A549 (cell line): ENCODE measurements at regions not wholly inside any gene's neighbourhood (a gene's known extent, or its start where the extent isn't known, plus 50 kb on each side); places are given as distances from the start of the nearest gene placed in this dataset.

Experiments
- ATAC-seq, 2 experiments: fragments of 200-7000 bp in 1 of 2; fragments of >200 bp in 1 of 2; cut with Nextera tagmentation in 1 of 2; cut with Tn5 transposase in 1 of 2; 3 replicates each; pipeline versions ENCODE4 v1.8.0 to v1.9.1; 2018 to 2020; ENCODE audit warnings: mild to moderate bottlenecking in 1 of 2, moderate library complexity in 1 of 2
- CTCF ChIA-PET: fragments of 300-600 bp; sonication (Branson Sonifier 250); formaldehyde crosslinking; extraction: SDS; loops from one replicate; lab custom pipeline; 2021; ENCODE audit warnings: antibody characterized with exemption, inconsistent platforms; lab: Yijun Ruan, JAX
- POLR2A ChIA-PET: fragments of 350-600 bp; formaldehyde crosslinking; extraction: SDS; loops from one replicate; lab custom pipeline; 2021; ENCODE audit warnings: antibody characterized with exemption, inconsistent platforms; lab: Yijun Ruan, JAX
- DNase-seq, 2 experiments: peaks; one replicate each; pipeline versions ENCODE4 v3.0.0 to v3.0.0-alpha.2; 2011 to 2016; ENCODE audit warnings: low read depth in 1 of 2, low spot score in 1 of 2
- FAIRE-seq: peaks from 2 replicates; lab custom pipeline; 2011; peaks lifted over from hg19 to GRCh38; lab: Jason Lieb, UNC
- H3K27ac ChIP-seq, 2 experiments: fragments of >200 bp; sonication (Bioruptor Twin); formaldehyde crosslinking; 3 replicates each; pipeline ENCODE4 v1.5.1; 2016 to 2017
- H3K4me1 ChIP-seq: fragments of >200 bp; sonication (Bioruptor Twin); formaldehyde crosslinking; 3 replicates; pipeline ENCODE4 v1.6.1; 2016
- H3K4me2 ChIP-seq: fragments of >200 bp; sonication (Bioruptor Twin); formaldehyde crosslinking; 3 replicates; pipeline ENCODE4 v1.6.1; 2016
- H3K4me3 ChIP-seq: fragments of >200 bp; sonication (Bioruptor Twin); formaldehyde crosslinking; 3 replicates; pipeline ENCODE4 v1.5.1; 2016
- H3K9me3 ChIP-seq: fragments of >200 bp; sonication (Bioruptor Twin); formaldehyde crosslinking; 3 replicates; pipeline ENCODE4 v1.6.1; 2016
- ATOH8 ChIP-seq: fragments of 250-450 bp; sonication (Bioruptor Pico); IDR thresholded peaks from 2 replicates; pipeline ENCODE4 v1.5.0; 2020; ENCODE audit warnings: low read depth, mild to moderate bottlenecking, moderate library complexity
- CEBPB ChIP-seq, 2 experiments: fragments of >200 bp in 1 of 2; sonication (Bioruptor Twin) in 1 of 2; formaldehyde crosslinking in 1 of 2; IDR thresholded peaks; 2 replicates each; pipeline ENCODE4 v1.6.1; 2012 to 2016
- EHMT2 ChIP-seq: fragments of 200-600 bp; sonication (generic); IDR thresholded peaks from 2 replicates; pipeline ENCODE4 v1.6.1; 2016; ENCODE audit warnings: antibody characterized with exemption, low read depth, mild to moderate bottlenecking, moderate library complexity
- FOXS1 ChIP-seq: fragments of 250-450 bp; sonication (Bioruptor Pico); IDR thresholded peaks from 2 replicates; pipeline ENCODE4 v1.5.0; 2020; ENCODE audit warnings: mild to moderate bottlenecking, moderate library complexity
- HES2 ChIP-seq: fragments of >200 bp; sonication (Bioruptor Twin); formaldehyde crosslinking; IDR thresholded peaks from 2 replicates; pipeline ENCODE4 v1.6.1; 2016
- HEYL ChIP-seq: fragments of 250-450 bp; sonication (Bioruptor Pico); IDR thresholded peaks from 2 replicates; pipeline ENCODE4 v1.8.0; 2021; ENCODE audit warnings: mild to moderate bottlenecking, moderate library complexity
- HOXA7 ChIP-seq: fragments of 250-450 bp; sonication (Bioruptor Pico); IDR thresholded peaks from 2 replicates; pipeline ENCODE4 v1.5.0; 2020; ENCODE audit warnings: mild to moderate bottlenecking, moderate library complexity
- HOXB5 ChIP-seq: fragments of 250-450 bp; sonication (Bioruptor Pico); IDR thresholded peaks from 2 replicates; pipeline ENCODE4 v1.5.0; 2020; ENCODE audit warnings: mild to moderate bottlenecking, moderate library complexity
- JUN ChIP-seq, 2 experiments: fragments of >200 bp; sonication (Bioruptor Twin); formaldehyde crosslinking; IDR thresholded peaks; 2 replicates in 1 of 2; 3 replicates in 1 of 2; pipeline ENCODE4 v1.6.1; 2016 to 2017
- KDM5A ChIP-seq: fragments of 200-600 bp; sonication (generic); IDR thresholded peaks from 2 replicates; pipeline ENCODE4 v1.6.1; 2016; ENCODE audit warnings: antibody characterized with exemption, mild to moderate bottlenecking
- NPAS2 ChIP-seq: fragments of 250-450 bp; sonication (Bioruptor Pico); IDR thresholded peaks from 2 replicates; pipeline ENCODE4 v1.8.0; 2022; ENCODE audit warnings: mild to moderate bottlenecking, moderate library complexity, borderline replicate concordance
- RARB ChIP-seq: fragments of 250-450 bp; sonication (Bioruptor Pico); IDR thresholded peaks from 2 replicates; pipeline ENCODE4 v1.8.0; 2021; ENCODE audit warnings: mild to moderate bottlenecking, moderate library complexity
- RFX5 ChIP-seq: fragments of 450-650 bp; IDR thresholded peaks from 2 replicates; pipeline ENCODE4 v1.7.1; 2014; ENCODE audit warnings: antibody characterized with exemption, mild to moderate bottlenecking, moderate library complexity
- SMC3 ChIP-seq: fragments of >200 bp; sonication (Bioruptor Twin); formaldehyde crosslinking; IDR thresholded peaks from 3 replicates; pipeline ENCODE4 v1.6.1; 2018; ENCODE audit warnings: inconsistent platforms
- SREBF2 ChIP-seq: fragments of 450-650 bp; IDR thresholded peaks from 2 replicates; pipeline ENCODE4 v1.6.1; 2014; ENCODE audit warnings: mild to moderate bottlenecking, moderate library complexity
- WGBS: methylation state at CpG from one replicate; pipeline ENCODE4 v1.1.6; 2017; ENCODE audit errors: missing lambda C conversion rate; 5-methylcytosine and 5-hydroxymethylcytosine counted together
- TF ChIP-seq, protein P1 (sequence below): fragments of 150-350 bp; IDR thresholded peaks from 2 replicates; pipeline ENCODE4 v1.6.1; 2014; ENCODE audit warnings: low read depth, mild to moderate bottlenecking, low read length
- TF ChIP-seq, protein P2 (sequence below): fragments of >200 bp; sonication (Bioruptor Twin); formaldehyde crosslinking; IDR thresholded peaks from 3 replicates; pipeline ENCODE4 v1.5.1; 2016
- TF ChIP-seq, protein P3 (sequence below): IDR thresholded peaks from 2 replicates; pipeline ENCODE4 v1.6.1; 2012; ENCODE audit warnings: low read depth, borderline replicate concordance

DNA sequence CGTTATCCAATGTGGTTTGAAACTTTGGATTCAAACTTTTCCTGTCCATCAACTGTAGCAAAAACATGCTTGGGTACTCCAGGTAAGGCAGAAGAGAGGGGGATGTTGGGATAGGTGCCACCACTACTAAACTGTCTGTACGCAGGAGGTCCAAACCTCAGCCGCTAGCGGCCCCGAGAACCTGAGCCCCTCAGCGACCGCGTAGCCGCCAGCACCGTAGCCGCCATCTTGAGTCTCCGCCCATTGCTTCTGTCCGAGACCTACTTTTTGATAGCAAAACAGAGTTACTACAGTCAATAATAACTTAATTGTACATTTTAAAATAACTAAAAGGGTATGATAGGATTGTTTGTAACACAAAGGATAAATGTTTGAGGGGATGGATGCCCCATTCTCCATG is 119.9 kb upstream of the GRID2 start (continued):
- no peak for TF ChIP-seq HES2
- TF ChIP-seq EHMT2 = no peak
- no peak for TF ChIP-seq HOXA7 (CRISPR knock-in tag)
- TF ChIP-seq, protein P1, sequence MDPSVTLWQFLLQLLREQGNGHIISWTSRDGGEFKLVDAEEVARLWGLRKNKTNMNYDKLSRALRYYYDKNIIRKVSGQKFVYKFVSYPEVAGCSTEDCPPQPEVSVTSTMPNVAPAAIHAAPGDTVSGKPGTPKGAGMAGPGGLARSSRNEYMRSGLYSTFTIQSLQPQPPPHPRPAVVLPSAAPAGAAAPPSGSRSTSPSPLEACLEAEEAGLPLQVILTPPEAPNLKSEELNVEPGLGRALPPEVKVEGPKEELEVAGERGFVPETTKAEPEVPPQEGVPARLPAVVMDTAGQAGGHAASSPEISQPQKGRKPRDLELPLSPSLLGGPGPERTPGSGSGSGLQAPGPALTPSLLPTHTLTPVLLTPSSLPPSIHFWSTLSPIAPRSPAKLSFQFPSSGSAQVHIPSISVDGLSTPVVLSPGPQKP = no peak
- TF ChIP-seq HOXB5 (CRISPR knock-in tag) = no peak

GRCh38 chr4:92184566-92184965 is 119.2 kb upstream of the GRID2 start:
- ATAC-seq (no peak), FAIRE-seq (no peak), DNase-seq (no peak)
- Histone ChIP-seq H3K4me2 (no peak overlapping the region), H3K4me3 (no peak overlapping the region), H3K4me1 (no peaks in the 10 kb centered on the region), H3K9me3 (no peaks in the 10 kb centered on the region), H3K27ac (no peak overlapping the region)
- TF ChIP-seq ATOH8 (CRISPR knock-in tag) = no peak
- POLR2A ChIA-PET = no interaction called here
- CTCF ChIA-PET = interaction anchor here (0.6 kb wide), 1 partner anchor 974 kb away, joined by 3 read pairs; no protein-coding TSS in a partner anchor
- 10% methylated on average over 2 of the region's 2 CpGs for WGBS

- ATAC-seq = no peak
- CTCF ChIA-PET = no interaction called here
- no peak for FAIRE-seq
Measured at GRCh38 chr4:92186239-92186638, 117.5 kb upstream of the GRID2 start.

More at GRCh38 chr4:92186239-92186638, 117.5 kb upstream of the GRID2 start:
- Histone ChIP-seq H3K4me2 (no peak overlapping the region), H3K27ac (no peak overlapping the region), H3K4me3 (no peak overlapping the region), H3K9me3 (no peaks in the 10 kb centered on the region), H3K4me1 (no peaks in the 10 kb centered on the region)
- POLR2A ChIA-PET = no interaction called here
- 29% methylated on average over 2 of the region's 2 CpGs for WGBS
- TF ChIP-seq HEYL (CRISPR knock-in tag) (no peak), CEBPB (IDR thresholded peaks at IDR 0.05) (no peak), SREBF2 (no peak), KDM5A (no peak), NPAS2 (CRISPR knock-in tag) (no peak), SMC3 (no peak), HOXB5 (CRISPR knock-in tag) (no peak), FOXS1 (CRISPR knock-in tag) (no peak), RFX5 (no peak), JUN (IDR thresholded peaks at IDR 0.05) (no peak), RARB (CRISPR knock-in tag) (no peak), ATOH8 (CRISPR knock-in tag) (no peak)
- TF ChIP-seq, protein P1 = no peak
- TF ChIP-seq, protein P2, sequence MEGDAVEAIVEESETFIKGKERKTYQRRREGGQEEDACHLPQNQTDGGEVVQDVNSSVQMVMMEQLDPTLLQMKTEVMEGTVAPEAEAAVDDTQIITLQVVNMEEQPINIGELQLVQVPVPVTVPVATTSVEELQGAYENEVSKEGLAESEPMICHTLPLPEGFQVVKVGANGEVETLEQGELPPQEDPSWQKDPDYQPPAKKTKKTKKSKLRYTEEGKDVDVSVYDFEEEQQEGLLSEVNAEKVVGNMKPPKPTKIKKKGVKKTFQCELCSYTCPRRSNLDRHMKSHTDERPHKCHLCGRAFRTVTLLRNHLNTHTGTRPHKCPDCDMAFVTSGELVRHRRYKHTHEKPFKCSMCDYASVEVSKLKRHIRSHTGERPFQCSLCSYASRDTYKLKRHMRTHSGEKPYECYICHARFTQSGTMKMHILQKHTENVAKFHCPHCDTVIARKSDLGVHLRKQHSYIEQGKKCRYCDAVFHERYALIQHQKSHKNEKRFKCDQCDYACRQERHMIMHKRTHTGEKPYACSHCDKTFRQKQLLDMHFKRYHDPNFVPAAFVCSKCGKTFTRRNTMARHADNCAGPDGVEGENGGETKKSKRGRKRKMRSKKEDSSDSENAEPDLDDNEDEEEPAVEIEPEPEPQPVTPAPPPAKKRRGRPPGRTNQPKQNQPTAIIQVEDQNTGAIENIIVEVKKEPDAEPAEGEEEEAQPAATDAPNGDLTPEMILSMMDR = no peak
- TF ChIP-seq, protein P3, sequence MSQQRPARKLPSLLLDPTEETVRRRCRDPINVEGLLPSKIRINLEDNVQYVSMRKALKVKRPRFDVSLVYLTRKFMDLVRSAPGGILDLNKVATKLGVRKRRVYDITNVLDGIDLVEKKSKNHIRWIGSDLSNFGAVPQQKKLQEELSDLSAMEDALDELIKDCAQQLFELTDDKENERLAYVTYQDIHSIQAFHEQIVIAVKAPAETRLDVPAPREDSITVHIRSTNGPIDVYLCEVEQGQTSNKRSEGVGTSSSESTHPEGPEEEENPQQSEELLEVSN = no peak
- no peak for DNase-seq
